ENCODE measurements at regions not wholly inside any gene's neighbourhood (a gene's known extent, or its start where the extent isn't known, plus 50 kb on each side); places are given as distances from the start of the nearest gene placed in this dataset.

- no peaks in the 10 kb centered on the region for H3K27me3 Mint-ChIP-seq
- H3K27ac Mint-ChIP-seq: no peak overlapping the region
- H3K4me3 Mint-ChIP-seq: no peak overlapping the region
- H3K36me3 Mint-ChIP-seq: no peaks in the 10 kb centered on the region
- H3K4me1 Mint-ChIP-seq: no peaks in the 10 kb centered on the region
- DNase-seq: no peak
- H3K9me3 Mint-ChIP-seq: no peaks in the 10 kb centered on the region
Observed at GRCh38 chr13:83953916-83954315, 71.6 kb upstream of the SLITRK1 start.

- H3K4me3 Mint-ChIP-seq: no peak overlapping the region
- H3K27me3 Mint-ChIP-seq: no peaks in the 10 kb centered on the region
- H3K9me3 Mint-ChIP-seq: no peaks in the 10 kb centered on the region
- no peaks in the 10 kb centered on the region for H3K36me3 Mint-ChIP-seq
- no peak for DNase-seq
- H3K27ac Mint-ChIP-seq: no peak overlapping the region
- no peaks in the 10 kb centered on the region for H3K4me1 Mint-ChIP-seq
Observed at GRCh38 chr13:83950293-83950692, 68.0 kb upstream of the SLITRK1 start.

GRCh38 chr13:83943530-83944279 is 61.4 kb upstream of the SLITRK1 start:
- no peaks in the 10 kb centered on the region for H3K27me3 Mint-ChIP-seq
- DNase-seq: no peak
- no peaks in the 10 kb centered on the region for H3K9me3 Mint-ChIP-seq
- no peak overlapping the region for H3K4me3 Mint-ChIP-seq
- no peaks in the 10 kb centered on the region for H3K4me1 Mint-ChIP-seq
- no peaks in the 10 kb centered on the region for H3K36me3 Mint-ChIP-seq
- H3K27ac Mint-ChIP-seq: no peak overlapping the region

- Mint-ChIP-seq H3K36me3 (no peaks in the 10 kb centered on the region), H3K27me3 (no peaks in the 10 kb centered on the region), H3K9me3 (no peaks in the 10 kb centered on the region), H3K27ac (no peak overlapping the region), H3K4me3 (no peak overlapping the region), H3K4me1 (no peaks in the 10 kb centered on the region)
- no peak for DNase-seq
Observed at GRCh38 chr13:83941701-83942335, 59.5 kb upstream of the SLITRK1 start.

GRCh38 chr13:83940742-83941141 is 58.5 kb upstream of the SLITRK1 start:
- no peaks in the 10 kb centered on the region for H3K36me3 Mint-ChIP-seq
- no peak for DNase-seq
- no peak overlapping the region for H3K4me3 Mint-ChIP-seq
- no peaks in the 10 kb centered on the region for H3K27me3 Mint-ChIP-seq
- H3K9me3 Mint-ChIP-seq: no peaks in the 10 kb centered on the region
- H3K4me1 Mint-ChIP-seq: no peaks in the 10 kb centered on the region
- H3K27ac Mint-ChIP-seq: no peak overlapping the region

GRCh38 chr13:83937579-83937978 is 55.3 kb upstream of the SLITRK1 start:
- H3K27ac Mint-ChIP-seq: no peak overlapping the region
- H3K4me1 Mint-ChIP-seq: no peaks in the 10 kb centered on the region
- H3K4me3 Mint-ChIP-seq: no peak overlapping the region
- H3K27me3 Mint-ChIP-seq: no peaks in the 10 kb centered on the region
- no peaks in the 10 kb centered on the region for H3K9me3 Mint-ChIP-seq
- no peak for DNase-seq
- no peaks in the 10 kb centered on the region for H3K36me3 Mint-ChIP-seq

GRCh38 chr13:83935566-83935965 is 53.3 kb upstream of the SLITRK1 start:
- no peak overlapping the region for H3K4me3 Mint-ChIP-seq
- no peak for DNase-seq
- no peaks in the 10 kb centered on the region for H3K4me1 Mint-ChIP-seq
- H3K9me3 Mint-ChIP-seq: no peaks in the 10 kb centered on the region
- H3K27me3 Mint-ChIP-seq: no peaks in the 10 kb centered on the region
- no peak overlapping the region for H3K27ac Mint-ChIP-seq
- no peaks in the 10 kb centered on the region for H3K36me3 Mint-ChIP-seq

All from activated naive CD8-positive, alpha-beta T cell treated with anti-CD3 and anti-CD28 coated beads for 36 hours (primary cell).